ENCODE measurements at regions not wholly inside any gene's neighbourhood (a gene's known extent, or its start where the extent isn't known, plus 50 kb on each side); places are given as distances from the start of the nearest gene placed in this dataset.
"Not testable (repeated sequence)": the region's sequence is repeated elsewhere in the genome, so short reads cannot be mapped to it uniquely, and the experiment has no call there.

DNA sequence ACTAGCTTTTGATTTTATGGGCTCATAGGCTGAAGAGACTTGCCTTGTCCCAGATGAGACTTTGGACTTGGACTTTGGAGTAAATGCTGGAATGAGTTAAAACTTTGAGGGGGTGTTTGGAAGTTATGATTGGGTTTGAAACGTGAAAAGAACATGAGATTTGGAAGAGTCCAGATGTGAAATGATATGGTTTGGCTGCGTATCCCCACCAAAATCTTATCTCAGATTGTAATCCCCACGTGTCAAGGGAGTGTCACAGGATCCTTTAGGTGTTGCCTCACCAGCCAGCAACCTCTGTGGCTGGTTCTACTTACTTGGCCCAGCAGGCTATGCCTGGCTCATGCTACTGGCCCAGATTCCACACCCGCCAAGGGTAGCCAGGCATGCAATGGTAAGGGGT is 119.6 kb upstream of the NPY start:
- no peak overlapping the region for H3K4me3 ChIP-seq (ENCODE audit: low read depth in 1 of 2, low read length in 2 of 2)
- peaks cover 7 to 13% of the 10 kb centered on the region in 2 donors for H3K4me1 ChIP-seq (ENCODE audit: control insufficient read depth in 1 of 2, insufficient read depth in 2 of 2, low read length in 2 of 2)
- no peaks in the 10 kb centered on the region for H3K27me3 ChIP-seq (ENCODE audit: control insufficient read depth in 1 of 2, insufficient read depth in 2 of 2, low read length in 2 of 2)
- peaks cover 6% of the 10 kb centered on the region in 2 donors for H3K9me3 ChIP-seq (ENCODE audit: control insufficient read depth in 1 of 2, low read length in 2 of 2)
- H3K36me3 ChIP-seq (ENCODE audit: control insufficient read depth in 1 of 2, insufficient read depth in 2 of 2, low read length in 2 of 2), result no peaks in the 10 kb centered on the region
- no peak overlapping the region for H3K27ac ChIP-seq (ENCODE audit: low read depth, low read length)
- no peak overlapping the region for H3K9ac ChIP-seq (ENCODE audit: low read depth in 1 of 2, low read length in 2 of 2)

DNA sequence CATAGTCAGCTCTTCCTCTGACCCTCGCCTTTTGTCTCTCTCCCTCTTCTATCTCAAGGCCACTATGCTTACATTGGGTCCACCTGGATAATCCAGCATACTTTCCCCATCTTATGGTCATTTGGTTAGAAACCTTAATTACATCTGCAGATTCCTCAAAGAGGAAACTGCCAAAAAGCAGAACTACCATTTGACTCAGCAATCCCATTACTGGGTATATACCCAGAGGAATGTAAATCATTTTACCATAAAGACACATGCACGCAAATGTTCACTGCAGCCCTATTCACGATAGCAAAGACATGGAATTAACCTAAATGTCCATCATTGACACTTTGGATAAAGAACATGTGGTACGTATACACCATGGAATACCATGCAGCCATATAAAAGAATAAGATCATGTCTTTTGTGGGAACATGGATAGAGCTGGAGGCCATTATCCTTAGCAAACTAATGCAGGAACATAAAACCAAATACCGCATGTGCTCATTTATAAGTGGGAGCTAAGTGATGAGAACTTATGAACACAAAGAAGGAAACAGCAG is 114.8 kb upstream of the NPY start:
- Histone ChIP-seq H3K4me3 (ENCODE audit: low read depth in 1 of 2, low read length in 2 of 2) (no peak overlapping the region), H3K9ac (ENCODE audit: low read depth in 1 of 2, low read length in 2 of 2) (no peak overlapping the region), H3K4me1 (ENCODE audit: control insufficient read depth in 1 of 2, insufficient read depth in 2 of 2, low read length in 2 of 2) (peaks cover 13 to 23% of the 10 kb centered on the region in 2 donors), H3K9me3 (ENCODE audit: control insufficient read depth in 1 of 2, low read length in 2 of 2) (no peaks in the 10 kb centered on the region), H3K36me3 (ENCODE audit: control insufficient read depth in 1 of 2, insufficient read depth in 2 of 2, low read length in 2 of 2) (no peaks in the 10 kb centered on the region), H3K27ac (ENCODE audit: low read depth, low read length) (no peak overlapping the region), H3K27me3 (ENCODE audit: control insufficient read depth in 1 of 2, insufficient read depth in 2 of 2, low read length in 2 of 2) (no peaks in the 10 kb centered on the region)

DNA sequence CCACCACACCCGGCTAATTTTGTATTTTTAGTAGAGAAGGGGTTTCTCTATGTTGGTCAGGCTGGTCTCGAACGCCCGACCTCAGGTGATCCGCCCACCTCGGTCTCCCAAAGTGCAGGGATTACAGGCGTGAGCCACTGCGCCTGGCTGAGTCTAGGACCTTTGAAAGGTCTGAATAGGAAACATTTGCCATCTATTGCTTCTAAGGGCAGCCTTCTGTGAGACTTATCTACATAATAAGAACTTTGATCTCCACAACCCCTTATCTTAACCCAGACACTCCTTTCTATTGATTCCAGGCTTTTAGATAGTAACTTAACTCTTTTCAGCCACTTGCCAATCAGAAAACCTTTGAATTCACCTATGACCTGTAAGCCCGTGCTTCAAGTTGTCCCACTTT is 112.0 kb upstream of the NPY start:
- peaks cover 10 to 13% of the 10 kb centered on the region in 2 donors for H3K4me1 ChIP-seq (ENCODE audit: control insufficient read depth in 1 of 2, insufficient read depth in 2 of 2, low read length in 2 of 2)
- H3K9ac ChIP-seq (ENCODE audit: low read depth in 1 of 2, low read length in 2 of 2); H3K4me3 ChIP-seq (ENCODE audit: low read depth in 1 of 2, low read length in 2 of 2); H3K27me3 ChIP-seq (ENCODE audit: control insufficient read depth in 1 of 2, insufficient read depth in 2 of 2, low read length in 2 of 2); H3K36me3 ChIP-seq (ENCODE audit: control insufficient read depth in 1 of 2, insufficient read depth in 2 of 2, low read length in 2 of 2); H3K9me3 ChIP-seq (ENCODE audit: control insufficient read depth in 1 of 2, low read length in 2 of 2): not testable (repeated sequence)
- peak overlapping the region; percentile 30 for H3K27ac ChIP-seq (ENCODE audit: low read depth, low read length)

DNA sequence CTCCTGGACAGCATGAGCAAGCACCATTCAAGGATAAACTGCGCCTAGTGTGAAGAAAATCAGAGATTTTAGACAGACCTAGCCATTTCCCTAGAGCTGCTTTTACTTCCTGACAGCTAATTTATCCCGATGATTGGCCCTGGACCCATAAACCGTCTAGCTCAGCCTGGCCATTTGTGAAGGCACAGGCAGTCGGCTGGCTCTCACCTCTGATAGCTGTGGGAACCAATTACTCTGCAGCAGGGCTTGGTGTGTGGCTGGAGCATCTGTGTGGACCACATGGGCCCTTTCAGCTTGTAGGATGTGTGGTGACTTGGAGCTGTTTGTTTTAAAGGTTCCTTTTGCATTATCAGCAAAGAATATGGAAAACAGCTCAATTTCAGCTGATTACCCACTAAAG is 111.1 kb upstream of the NPY start:
- Histone ChIP-seq H3K9me3 (ENCODE audit: control insufficient read depth in 1 of 2, low read length in 2 of 2) (no peaks in the 10 kb centered on the region), H3K4me3 (ENCODE audit: low read depth in 1 of 2, low read length in 2 of 2) (no peak overlapping the region), H3K27ac (ENCODE audit: low read depth, low read length) (no peak overlapping the region), H3K27me3 (ENCODE audit: control insufficient read depth in 1 of 2, insufficient read depth in 2 of 2, low read length in 2 of 2) (no peaks in the 10 kb centered on the region), H3K9ac (ENCODE audit: low read depth in 1 of 2, low read length in 2 of 2) (no peak overlapping the region), H3K4me1 (ENCODE audit: control insufficient read depth in 1 of 2, insufficient read depth in 2 of 2, low read length in 2 of 2) (peaks cover 10 to 13% of the 10 kb centered on the region in 2 donors), H3K36me3 (ENCODE audit: control insufficient read depth in 1 of 2, insufficient read depth in 2 of 2, low read length in 2 of 2) (no peaks in the 10 kb centered on the region)

DNA sequence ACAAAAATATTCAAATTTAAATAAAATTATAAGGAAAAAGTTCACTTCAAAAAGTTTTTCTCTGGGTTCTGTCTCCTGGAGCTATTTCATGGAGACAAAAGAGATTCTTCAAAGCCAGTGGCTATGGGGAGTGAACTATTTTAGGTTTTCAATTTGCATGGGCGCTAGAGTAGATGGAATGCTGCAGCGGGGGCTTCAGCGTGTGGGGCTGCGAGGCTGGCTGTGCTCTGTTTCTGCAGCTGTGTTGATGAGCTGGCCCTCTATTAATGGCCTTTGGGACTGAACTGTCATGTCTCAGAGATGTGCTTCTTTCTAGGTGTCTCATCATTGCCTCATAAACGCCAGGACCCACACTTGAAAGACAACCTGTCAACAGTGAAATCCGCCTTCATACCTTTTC is 108.4 kb upstream of the NPY start:
- H3K4me3 ChIP-seq (ENCODE audit: low read depth in 1 of 2, low read length in 2 of 2), result no peak overlapping the region
- no peaks in the 10 kb centered on the region for H3K27me3 ChIP-seq (ENCODE audit: control insufficient read depth in 1 of 2, insufficient read depth in 2 of 2, low read length in 2 of 2)

DNA sequence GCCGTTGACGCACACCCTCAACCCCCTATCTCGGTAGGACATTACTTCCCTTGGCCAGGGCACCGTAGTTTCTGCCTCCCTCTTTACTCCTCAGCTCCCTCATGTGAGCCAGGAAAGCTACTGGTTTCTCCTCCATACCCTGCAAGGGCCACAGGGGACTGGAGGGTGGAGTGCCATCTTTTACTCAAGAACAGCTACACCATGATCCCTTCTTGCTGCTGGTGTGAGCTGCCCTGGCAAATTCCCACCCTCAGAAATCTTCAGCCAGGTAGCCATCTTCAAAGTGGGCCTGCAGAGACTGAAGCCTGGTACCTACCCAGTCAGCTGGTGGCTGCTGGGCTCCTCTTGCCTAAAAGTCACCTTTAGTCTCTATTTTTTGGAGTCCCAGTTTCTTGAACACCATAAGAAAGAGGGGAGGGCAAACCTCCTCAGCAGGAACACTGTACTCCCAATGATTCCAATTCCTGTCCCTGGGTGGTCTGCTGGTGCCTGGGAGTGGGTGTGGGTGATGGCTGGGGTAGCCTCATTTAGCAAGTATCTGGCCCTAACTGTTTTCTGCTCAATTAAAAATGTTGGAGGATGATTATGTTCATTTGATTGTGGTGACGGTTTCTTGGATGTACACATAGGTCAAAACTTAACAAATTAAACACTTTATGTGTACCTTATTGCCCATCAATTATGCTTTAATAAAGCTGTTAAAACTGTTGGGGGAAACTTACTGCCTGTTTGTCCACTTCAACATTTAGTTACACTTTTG is 105.0 kb upstream of the NPY start:
- no peak overlapping the region for H3K9ac ChIP-seq (ENCODE audit: low read depth in 1 of 2, low read length in 2 of 2)
- no peaks in the 10 kb centered on the region for H3K9me3 ChIP-seq (ENCODE audit: control insufficient read depth in 1 of 2, low read length in 2 of 2)
- no peaks in the 10 kb centered on the region for H3K27me3 ChIP-seq (ENCODE audit: control insufficient read depth in 1 of 2, insufficient read depth in 2 of 2, low read length in 2 of 2)
- H3K36me3 ChIP-seq (ENCODE audit: control insufficient read depth in 1 of 2, insufficient read depth in 2 of 2, low read length in 2 of 2), result no peaks in the 10 kb centered on the region
- no peak overlapping the region for H3K4me3 ChIP-seq (ENCODE audit: low read depth in 1 of 2, low read length in 2 of 2)
- no peaks in the 10 kb centered on the region for H3K4me1 ChIP-seq (ENCODE audit: control insufficient read depth in 1 of 2, insufficient read depth in 2 of 2, low read length in 2 of 2)
- H3K27ac ChIP-seq (ENCODE audit: low read depth, low read length), result no peak overlapping the region

More for the DNA sequence above, 108.4 kb upstream of the NPY start:
- Histone ChIP-seq H3K27ac (ENCODE audit: low read depth, low read length) (no peak overlapping the region), H3K9me3 (ENCODE audit: control insufficient read depth in 1 of 2, low read length in 2 of 2) (no peaks in the 10 kb centered on the region), H3K9ac (ENCODE audit: low read depth in 1 of 2, low read length in 2 of 2) (no peak overlapping the region), H3K36me3 (ENCODE audit: control insufficient read depth in 1 of 2, insufficient read depth in 2 of 2, low read length in 2 of 2) (no peaks in the 10 kb centered on the region), H3K4me1 (ENCODE audit: control insufficient read depth in 1 of 2, insufficient read depth in 2 of 2, low read length in 2 of 2) (peaks cover 10 to 13% of the 10 kb centered on the region in 2 donors)

DNA sequence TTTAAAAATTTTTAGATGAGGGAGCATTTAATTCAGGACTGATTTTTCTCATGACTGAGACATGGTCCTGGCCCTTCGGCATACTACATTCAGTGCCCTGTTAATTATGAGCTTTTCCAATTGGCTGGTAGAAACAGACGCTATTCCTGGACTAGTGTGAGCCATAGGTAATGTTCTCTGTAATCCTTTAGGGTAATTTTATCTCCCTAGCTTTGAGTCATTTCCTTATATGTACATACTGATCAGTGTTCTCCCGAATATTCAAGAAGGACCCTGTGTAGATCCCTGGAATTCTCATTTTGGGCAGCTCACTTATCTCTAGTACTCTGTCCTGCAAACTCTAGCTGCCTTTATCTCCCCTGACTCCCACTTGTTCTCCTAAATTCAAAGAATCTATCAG is 92.6 kb upstream of the NPY start:
- Histone ChIP-seq H3K27ac (ENCODE audit: low read depth, low read length) (no peak overlapping the region), H3K4me3 (ENCODE audit: low read depth in 1 of 2, low read length in 2 of 2) (no peak overlapping the region), H3K4me1 (ENCODE audit: control insufficient read depth in 1 of 2, insufficient read depth in 2 of 2, low read length in 2 of 2) (no peaks in the 10 kb centered on the region), H3K9me3 (ENCODE audit: control insufficient read depth in 1 of 2, low read length in 2 of 2) (no peaks in the 10 kb centered on the region), H3K9ac (ENCODE audit: low read depth in 1 of 2, low read length in 2 of 2) (no peak overlapping the region), H3K36me3 (ENCODE audit: control insufficient read depth in 1 of 2, insufficient read depth in 2 of 2, low read length in 2 of 2) (no peaks in the 10 kb centered on the region), H3K27me3 (ENCODE audit: control insufficient read depth in 1 of 2, insufficient read depth in 2 of 2, low read length in 2 of 2) (no peaks in the 10 kb centered on the region)

DNA sequence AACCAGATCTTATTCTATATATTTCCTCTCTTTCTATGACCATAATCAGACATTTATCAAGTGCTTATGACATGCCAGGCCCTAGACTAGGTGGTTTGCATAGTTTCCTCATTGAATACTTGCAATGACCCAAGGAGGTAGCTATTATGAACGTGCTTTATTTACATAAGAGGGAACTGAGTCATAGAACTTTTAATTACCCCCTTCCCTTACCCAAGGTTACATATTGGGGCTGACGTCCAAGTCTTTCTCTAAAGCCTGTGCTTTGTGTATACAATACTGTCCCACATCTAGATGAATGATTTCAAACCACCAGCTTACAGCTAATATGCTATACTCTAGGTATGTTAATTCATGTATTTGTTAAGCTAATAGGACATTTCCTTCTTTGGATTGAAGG is 91.9 kb upstream of the NPY start:
- no peak overlapping the region for H3K27ac ChIP-seq (ENCODE audit: low read depth, low read length)
- no peaks in the 10 kb centered on the region for H3K9me3 ChIP-seq (ENCODE audit: control insufficient read depth in 1 of 2, low read length in 2 of 2)
- H3K4me1 ChIP-seq (ENCODE audit: control insufficient read depth in 1 of 2, insufficient read depth in 2 of 2, low read length in 2 of 2), result no peaks in the 10 kb centered on the region
- H3K36me3 ChIP-seq (ENCODE audit: control insufficient read depth in 1 of 2, insufficient read depth in 2 of 2, low read length in 2 of 2), result no peaks in the 10 kb centered on the region
- H3K4me3 ChIP-seq (ENCODE audit: low read depth in 1 of 2, low read length in 2 of 2), result no peak overlapping the region
- no peak overlapping the region for H3K9ac ChIP-seq (ENCODE audit: low read depth in 1 of 2, low read length in 2 of 2)
- no peaks in the 10 kb centered on the region for H3K27me3 ChIP-seq (ENCODE audit: control insufficient read depth in 1 of 2, insufficient read depth in 2 of 2, low read length in 2 of 2)

DNA sequence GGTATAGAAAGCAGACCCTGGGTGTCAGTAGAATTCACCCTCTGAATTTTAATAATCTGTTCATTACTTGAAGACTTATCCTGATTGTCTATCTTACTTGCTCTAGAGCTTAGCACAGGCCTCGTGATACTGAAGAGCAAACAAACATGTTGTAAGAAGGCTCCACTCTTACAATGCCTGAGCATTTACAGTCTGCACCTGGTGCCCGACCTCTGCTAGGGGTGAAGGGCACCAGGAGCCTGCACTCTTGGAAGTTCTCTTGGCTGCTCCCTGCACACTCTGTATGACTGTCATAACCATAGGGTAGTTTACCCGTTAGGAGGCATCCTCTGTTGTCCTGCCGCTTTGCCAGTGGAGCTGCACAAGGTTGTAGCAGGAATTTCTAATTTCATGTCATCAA is 91.3 kb upstream of the NPY start:
- Histone ChIP-seq H3K4me1 (ENCODE audit: control insufficient read depth in 1 of 2, insufficient read depth in 2 of 2, low read length in 2 of 2) (no peaks in the 10 kb centered on the region), H3K4me3 (ENCODE audit: low read depth in 1 of 2, low read length in 2 of 2) (no peak overlapping the region), H3K27me3 (ENCODE audit: control insufficient read depth in 1 of 2, insufficient read depth in 2 of 2, low read length in 2 of 2) (no peaks in the 10 kb centered on the region), H3K9me3 (ENCODE audit: control insufficient read depth in 1 of 2, low read length in 2 of 2) (no peaks in the 10 kb centered on the region), H3K36me3 (ENCODE audit: control insufficient read depth in 1 of 2, insufficient read depth in 2 of 2, low read length in 2 of 2) (no peaks in the 10 kb centered on the region), H3K27ac (ENCODE audit: low read depth, low read length) (no peak overlapping the region), H3K9ac (ENCODE audit: low read depth in 1 of 2, low read length in 2 of 2) (no peak overlapping the region)

DNA sequence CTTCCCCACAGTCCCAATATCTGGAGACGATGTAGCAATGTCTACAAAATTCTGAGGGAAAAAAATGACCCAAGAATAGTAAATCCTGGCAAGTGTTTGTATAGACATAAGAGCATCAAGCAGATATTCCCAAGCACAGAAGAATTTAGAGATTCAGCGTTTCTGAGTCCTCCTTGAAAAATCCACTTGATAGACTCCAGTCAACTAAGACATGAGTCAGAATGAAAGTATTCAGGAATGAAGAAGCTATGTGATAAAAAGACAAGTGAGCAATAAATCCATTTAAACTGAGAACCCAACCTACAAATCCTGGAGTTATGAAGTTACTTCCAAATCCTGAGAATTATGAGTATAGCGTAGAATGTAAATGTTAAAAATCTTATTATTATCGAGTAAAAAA is 86.1 kb upstream of the NPY start:
- no peaks in the 10 kb centered on the region for H3K27me3 ChIP-seq (ENCODE audit: control insufficient read depth in 1 of 2, insufficient read depth in 2 of 2, low read length in 2 of 2)

More for the DNA sequence above, 86.1 kb upstream of the NPY start:
- Histone ChIP-seq H3K9me3 (ENCODE audit: control insufficient read depth in 1 of 2, low read length in 2 of 2) (no peaks in the 10 kb centered on the region), H3K4me3 (ENCODE audit: low read depth in 1 of 2, low read length in 2 of 2) (no peak overlapping the region), H3K4me1 (ENCODE audit: control insufficient read depth in 1 of 2, insufficient read depth in 2 of 2, low read length in 2 of 2) (no peaks in the 10 kb centered on the region), H3K36me3 (ENCODE audit: control insufficient read depth in 1 of 2, insufficient read depth in 2 of 2, low read length in 2 of 2) (no peaks in the 10 kb centered on the region), H3K9ac (ENCODE audit: low read depth in 1 of 2, low read length in 2 of 2) (no peak overlapping the region), H3K27ac (ENCODE audit: low read depth, low read length) (no peak overlapping the region)

All from duodenal mucosa (tissue), 2 donors.